Adrenal gland (tissue), 5 donors: ENCODE measurements at regions not wholly inside any gene's neighbourhood (a gene's known extent, or its start where the extent isn't known, plus 50 kb on each side); places are given as distances from the start of the nearest gene placed in this dataset.

Experiments
- POLR2A ChIP-seq, 2 donors: fragments of 450-650 bp; IDR thresholded peaks; one replicate each; pipeline ENCODE4 v1.6.1; 2017; ENCODE audit warnings: antibody characterized with exemption in 2 of 2, mild to moderate bottlenecking in 2 of 2, moderate library complexity in 1 of 2
- TF ChIP-seq, protein P1 (sequence below), 6 experiments: fragments of 450-650 bp in 4 of 6; fragments of 200-600 bp in 2 of 6; sonication (generic) in 1 of 6; IDR thresholded peaks; 1 replicate in 5 of 6; 2 replicates in 1 of 6; pipeline versions ENCODE4 v1.5.1 to v1.8.0; 2016 to 2021; ENCODE audit warnings: antibody characterized with exemption in 6 of 6, mild to moderate bottlenecking in 2 of 6, moderate library complexity in 1 of 6
- donor health status: DM: no; HTN: no; CAD: no.

DNA sequence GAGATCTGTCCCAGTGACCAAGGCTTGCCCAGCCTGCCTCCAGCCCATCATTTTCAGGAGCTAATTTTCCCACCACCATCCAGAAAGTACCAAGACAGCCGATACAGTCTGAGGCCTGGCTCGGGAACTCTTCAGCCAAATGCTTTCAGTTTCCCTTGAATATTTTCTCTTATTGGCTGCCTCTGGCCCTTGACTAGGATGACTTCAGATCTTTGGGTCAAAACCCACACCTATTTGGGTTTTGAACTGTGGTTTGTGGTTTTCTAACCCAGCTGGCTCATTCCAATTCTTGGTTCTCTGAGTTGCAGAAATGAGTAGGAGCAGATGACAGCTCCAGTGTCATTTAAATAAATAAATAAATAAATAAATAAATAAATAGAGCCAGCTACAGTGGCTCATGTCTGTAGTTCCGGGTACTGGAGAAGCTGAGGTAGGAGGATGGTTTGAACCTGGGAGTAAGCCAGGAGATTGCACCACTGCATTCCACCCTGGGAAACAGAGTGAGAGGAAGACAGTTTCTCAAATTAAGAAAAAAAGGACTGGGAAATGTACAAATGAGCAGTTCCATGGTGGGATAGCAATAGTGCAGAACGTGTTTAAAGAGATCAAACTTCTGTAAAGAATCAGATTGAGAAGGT lies 465.0 kb upstream of the SOX11 start:
- TF ChIP-seq POLR2A (IDR thresholded peaks at IDR 0.05), result no peak
- TF ChIP-seq, protein P1, sequence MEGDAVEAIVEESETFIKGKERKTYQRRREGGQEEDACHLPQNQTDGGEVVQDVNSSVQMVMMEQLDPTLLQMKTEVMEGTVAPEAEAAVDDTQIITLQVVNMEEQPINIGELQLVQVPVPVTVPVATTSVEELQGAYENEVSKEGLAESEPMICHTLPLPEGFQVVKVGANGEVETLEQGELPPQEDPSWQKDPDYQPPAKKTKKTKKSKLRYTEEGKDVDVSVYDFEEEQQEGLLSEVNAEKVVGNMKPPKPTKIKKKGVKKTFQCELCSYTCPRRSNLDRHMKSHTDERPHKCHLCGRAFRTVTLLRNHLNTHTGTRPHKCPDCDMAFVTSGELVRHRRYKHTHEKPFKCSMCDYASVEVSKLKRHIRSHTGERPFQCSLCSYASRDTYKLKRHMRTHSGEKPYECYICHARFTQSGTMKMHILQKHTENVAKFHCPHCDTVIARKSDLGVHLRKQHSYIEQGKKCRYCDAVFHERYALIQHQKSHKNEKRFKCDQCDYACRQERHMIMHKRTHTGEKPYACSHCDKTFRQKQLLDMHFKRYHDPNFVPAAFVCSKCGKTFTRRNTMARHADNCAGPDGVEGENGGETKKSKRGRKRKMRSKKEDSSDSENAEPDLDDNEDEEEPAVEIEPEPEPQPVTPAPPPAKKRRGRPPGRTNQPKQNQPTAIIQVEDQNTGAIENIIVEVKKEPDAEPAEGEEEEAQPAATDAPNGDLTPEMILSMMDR (IDR thresholded peaks at IDR 0.05), result no peak
